ENCODE measurements at regions not wholly inside any gene's neighbourhood (a gene's known extent, or its start where the extent isn't known, plus 50 kb on each side); places are given as distances from the start of the nearest gene placed in this dataset.

DNA sequence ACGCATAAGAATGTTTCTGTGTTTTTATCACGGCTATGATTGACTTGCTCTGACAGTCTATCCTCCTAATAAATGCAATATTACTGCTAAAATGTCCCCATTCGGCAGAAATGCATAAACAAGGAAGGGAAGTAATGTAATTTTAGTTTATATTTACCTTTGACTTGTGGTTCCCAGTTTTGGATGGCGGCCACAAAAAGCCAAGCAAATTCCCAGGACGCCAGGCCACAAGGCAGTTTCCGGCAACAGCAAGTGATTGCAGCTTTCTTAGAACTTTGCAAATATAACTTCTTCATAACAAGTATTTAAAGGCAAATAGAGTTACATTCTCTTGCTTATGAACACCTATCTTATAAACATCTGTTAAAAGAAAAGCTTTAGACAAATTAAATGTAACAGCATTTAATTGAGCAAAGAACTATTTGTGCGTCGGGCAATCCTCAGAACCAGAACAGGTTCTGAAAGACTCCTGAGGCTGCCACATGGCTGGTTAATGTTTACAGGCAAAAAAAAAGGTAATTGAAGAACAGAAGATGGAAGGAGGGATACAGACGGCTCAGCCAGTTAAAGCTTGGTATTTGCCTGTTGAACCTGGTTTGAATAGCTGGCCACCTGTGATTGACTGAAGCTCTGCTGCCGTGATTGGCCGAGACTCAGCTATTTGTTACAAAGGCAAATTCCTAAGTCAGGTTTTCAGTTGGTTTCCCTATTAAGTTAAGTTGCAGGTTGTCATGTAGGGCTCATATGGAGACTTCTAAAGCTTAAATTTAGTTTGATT lies 80.8 kb downstream of the C21orf91 start:
- Histone ChIP-seq H3K27ac (no peak overlapping the region), H3K9me3 (no peaks in the 10 kb centered on the region), H3K4me3 (no peak overlapping the region), H3K27me3 (no peaks in the 10 kb centered on the region), H3K36me3 (no peaks in the 10 kb centered on the region), H3K4me1 (no peaks in the 10 kb centered on the region)
- 61% methylated on average over 11 of the region's 11 CpGs for WGBS (ENCODE audit: insufficient coverage, low coverage, low lambda C conversion rate, missing lambda C conversion rate)
- ATAC-seq (no peak), DNase-seq (no peak)
- intact Hi-C loops (cut with DNase I): no loop called here
- no peak for TF ChIP-seq POLR2A (IDR thresholded peaks at IDR 0.05)
- TF ChIP-seq, protein P1, sequence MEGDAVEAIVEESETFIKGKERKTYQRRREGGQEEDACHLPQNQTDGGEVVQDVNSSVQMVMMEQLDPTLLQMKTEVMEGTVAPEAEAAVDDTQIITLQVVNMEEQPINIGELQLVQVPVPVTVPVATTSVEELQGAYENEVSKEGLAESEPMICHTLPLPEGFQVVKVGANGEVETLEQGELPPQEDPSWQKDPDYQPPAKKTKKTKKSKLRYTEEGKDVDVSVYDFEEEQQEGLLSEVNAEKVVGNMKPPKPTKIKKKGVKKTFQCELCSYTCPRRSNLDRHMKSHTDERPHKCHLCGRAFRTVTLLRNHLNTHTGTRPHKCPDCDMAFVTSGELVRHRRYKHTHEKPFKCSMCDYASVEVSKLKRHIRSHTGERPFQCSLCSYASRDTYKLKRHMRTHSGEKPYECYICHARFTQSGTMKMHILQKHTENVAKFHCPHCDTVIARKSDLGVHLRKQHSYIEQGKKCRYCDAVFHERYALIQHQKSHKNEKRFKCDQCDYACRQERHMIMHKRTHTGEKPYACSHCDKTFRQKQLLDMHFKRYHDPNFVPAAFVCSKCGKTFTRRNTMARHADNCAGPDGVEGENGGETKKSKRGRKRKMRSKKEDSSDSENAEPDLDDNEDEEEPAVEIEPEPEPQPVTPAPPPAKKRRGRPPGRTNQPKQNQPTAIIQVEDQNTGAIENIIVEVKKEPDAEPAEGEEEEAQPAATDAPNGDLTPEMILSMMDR (IDR thresholded peaks at IDR 0.05): no peak

- intact Hi-C loops (cut with DNase I): no loop called here
- Histone ChIP-seq H3K27me3 (no peaks in the 10 kb centered on the region), H3K27ac (no peak overlapping the region), H3K4me1 (no peaks in the 10 kb centered on the region), H3K4me3 (no peak overlapping the region), H3K36me3 (no peaks in the 10 kb centered on the region), H3K9me3 (no peaks in the 10 kb centered on the region)
- WGBS (ENCODE audit: insufficient coverage, low coverage, low lambda C conversion rate, missing lambda C conversion rate): 68% methylated on average over 5 of the region's 5 CpGs
- ATAC-seq (no peak), DNase-seq (no peak)
- no peak for TF ChIP-seq POLR2A (IDR thresholded peaks at IDR 0.05)
- TF ChIP-seq, protein P1 (IDR thresholded peaks at IDR 0.05): no peak
These were observed 83.1 kb downstream of the C21orf91 start for GRCh38 chr21:17736072-17736471.

GRCh38 chr21:17733209-17733608 lies 85.9 kb downstream of the C21orf91 start:
- Histone ChIP-seq H3K4me1 (no peaks in the 10 kb centered on the region), H3K27me3 (no peaks in the 10 kb centered on the region), H3K27ac (no peak overlapping the region), H3K9me3 (no peaks in the 10 kb centered on the region), H3K4me3 (no peak overlapping the region), H3K36me3 (no peaks in the 10 kb centered on the region)
- TF ChIP-seq, protein P1 (IDR thresholded peaks at IDR 0.05): no peak
- TF ChIP-seq POLR2A (IDR thresholded peaks at IDR 0.05): no peak
- intact Hi-C loops (cut with DNase I): no loop called here
- WGBS (ENCODE audit: insufficient coverage, low coverage, low lambda C conversion rate, missing lambda C conversion rate): 58% methylated on average over 5 of the region's 5 CpGs
- ATAC-seq (no peak), DNase-seq (no peak)

DNA sequence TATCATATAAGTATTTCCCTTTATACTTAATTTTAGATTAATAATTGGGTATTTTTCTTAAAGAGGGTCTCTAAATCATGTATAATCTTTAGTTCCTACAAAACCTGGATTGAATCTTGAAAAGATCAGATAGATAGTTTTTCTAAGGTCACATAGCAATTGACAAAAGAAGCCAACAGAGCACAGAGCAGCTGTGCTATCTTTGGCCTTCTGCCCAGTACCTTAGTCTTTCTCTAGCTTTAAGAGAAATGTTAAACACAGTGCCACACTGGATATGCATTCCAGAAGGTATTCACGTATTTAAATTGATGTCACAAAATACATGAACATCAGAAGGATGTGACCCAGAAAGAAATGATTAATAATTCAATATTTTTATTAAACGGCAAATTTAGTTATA lies 86.8 kb downstream of the C21orf91 start:
- intact Hi-C loops (cut with DNase I): no loop called here
- Histone ChIP-seq H3K4me3 (no peak overlapping the region), H3K36me3 (no peaks in the 10 kb centered on the region), H3K4me1 (no peaks in the 10 kb centered on the region), H3K27me3 (no peaks in the 10 kb centered on the region), H3K9me3 (no peaks in the 10 kb centered on the region), H3K27ac (no peak overlapping the region)
- TF ChIP-seq, protein P1 (IDR thresholded peaks at IDR 0.05): no peak
- no peak for TF ChIP-seq POLR2A (IDR thresholded peaks at IDR 0.05)
- ATAC-seq (no peak), DNase-seq (no peak)
- 51% methylated on average over 2 of the region's 2 CpGs for WGBS (ENCODE audit: insufficient coverage, low coverage, low lambda C conversion rate, missing lambda C conversion rate)
